K562 (cell line): ENCODE measurements at regions not wholly inside any gene's neighbourhood (a gene's known extent, or its start where the extent isn't known, plus 50 kb on each side); places are given as distances from the start of the nearest gene placed in this dataset.

Experiments used
- ATAC-seq: fragments of 200-7000 bp; cut with Tn5 transposase; 3 replicates; pipeline ENCODE4 v1.9.1; 2020; ENCODE audit warnings: moderate library complexity
- BruUV-seq: library from RNA; stranded (reverse); fragments of 400-500 nt; replicated peaks from 2 replicates; lab custom pipeline; 2021; lab: Mats Ljungman, UMichigan
- CTCF ChIA-PET: fragments of 300-600 bp; formaldehyde crosslinking; extraction: SDS; loops from one replicate; lab custom pipeline; 2021; ENCODE audit warnings: low intra/inter-chr PET ratio; lab: Yijun Ruan, JAX
- POLR2A ChIA-PET: fragments of 300-600, 350-650 bp; sonication (Branson Sonifier 250); formaldehyde crosslinking; extraction: SDS; loops from one replicate; lab custom pipeline; 2021; ENCODE audit warnings: antibody characterized with exemption, inconsistent platforms; lab: Yijun Ruan, JAX
- DNase-seq, 4 experiments: peaks; one replicate each; pipeline versions ENCODE4 v3.0.0 to v3.0.0-alpha.2; 2011 to 2018; ENCODE audit warnings: low spot score in 3 of 4, mixed read lengths in 3 of 4; ENCODE audit errors: extremely low read depth in 1 of 4
- FAIRE-seq: peaks from 2 replicates; lab custom pipeline; 2011; peaks lifted over from hg19 to GRCh38; lab: Jason Lieb, UNC
- H2AFZ ChIP-seq: 2 replicates; pipeline ENCODE4 v1.6.0; 2011; ENCODE audit warnings: low read depth, low read length, control low read depth, inconsistent platforms
- H3K27ac ChIP-seq: fragments of 200-600 bp; 3 replicates; pipeline ENCODE4 v1.8.0; 2011; ENCODE audit warnings: low read depth, mild to moderate bottlenecking, control low read depth, inconsistent platforms, low read length, moderate library complexity, mixed read lengths; ENCODE audit errors: extremely low read depth
- H3K27me3 ChIP-seq, 2 experiments: fragments of 300-600 bp in 1 of 2; 2 replicates in 1 of 2; 3 replicates in 1 of 2; pipeline versions ENCODE4 v1.6.0 to v1.8.0; 2011; ENCODE audit warnings: inconsistent platforms in 2 of 2, low read length in 2 of 2, mild to moderate bottlenecking in 1 of 2, mixed read lengths in 1 of 2, moderate library complexity in 1 of 2; ENCODE audit not compliant: control insufficient read depth in 2 of 2, insufficient read depth in 2 of 2
- H3K36me3 ChIP-seq: fragments of 300-600 bp; 3 replicates; pipeline ENCODE4 v1.8.0; 2011; ENCODE audit warnings: mild to moderate bottlenecking, low read length, inconsistent platforms; ENCODE audit not compliant: control insufficient read depth, insufficient read depth
- H3K4me1 ChIP-seq, 2 experiments: fragments of 200-600 bp in 1 of 2; replicated peaks in 1 of 2; 2 replicates in 1 of 2; 3 replicates in 1 of 2; pipeline versions ENCODE4 v1.5.1 to v1.8.0; 2011; ENCODE audit warnings: inconsistent platforms in 2 of 2, low read length in 2 of 2, mild to moderate bottlenecking in 1 of 2, mixed read lengths in 1 of 2, moderate library complexity in 1 of 2; ENCODE audit not compliant: control insufficient read depth in 2 of 2, insufficient read depth in 2 of 2
- H3K4me2 ChIP-seq: 2 replicates; pipeline ENCODE4 v1.6.1; 2011; ENCODE audit warnings: low read length, control low read depth, inconsistent platforms, mixed read lengths; ENCODE audit not compliant: insufficient read depth
- H3K4me3 ChIP-seq: fragments of 200-600 bp; sonication (generic), shearing (Covaris generic); 2 replicates; pipeline ENCODE4 v1.5.1; 2016; ENCODE audit warnings: control low read depth, inconsistent platforms
- H3K79me2 ChIP-seq: fragments of 200-600 bp; 3 replicates; pipeline ENCODE4 v1.8.0; 2011; ENCODE audit warnings: low read length, inconsistent platforms; ENCODE audit not compliant: control insufficient read depth, insufficient read depth
- H3K9ac ChIP-seq, 2 experiments: 2 replicates each; pipeline versions ENCODE4 v1.6.0 to v1.6.1; 2011; ENCODE audit warnings: low read depth in 2 of 2, low read length in 2 of 2, control low read depth in 1 of 2, inconsistent platforms in 1 of 2, mild to moderate bottlenecking in 1 of 2, mixed read lengths in 1 of 2; ENCODE audit not compliant: insufficient read depth in 1 of 2
- H3K9me1 ChIP-seq: one replicate; pipeline ENCODE4 v1.6.0; 2011; ENCODE audit warnings: inconsistent platforms, mild to moderate bottlenecking, low read length, moderate library complexity; ENCODE audit not compliant: control insufficient read depth, insufficient read depth
- H3K9me3 ChIP-seq: replicated peaks from 2 replicates; pipeline ENCODE4 v1.5.1; 2011; ENCODE audit warnings: low read depth, low read length, inconsistent platforms; ENCODE audit not compliant: control insufficient read depth, insufficient read depth
- H4K20me1 ChIP-seq: replicated peaks from 2 replicates; pipeline ENCODE4 v1.6.1; 2011; ENCODE audit warnings: low read length, inconsistent platforms, mixed read lengths; ENCODE audit not compliant: control insufficient read depth, insufficient read depth
- ARID1B ChIP-seq: fragments of 450-650 bp; IDR thresholded peaks from 2 replicates; pipeline ENCODE4 v1.6.1; 2016; ENCODE audit warnings: antibody characterized with exemption, mild to moderate bottlenecking, inconsistent platforms
- CLOCK ChIP-seq: fragments of 250-450 bp; sonication (Bioruptor Pico); IDR thresholded peaks from 2 replicates; pipeline ENCODE4 v1.4.0; 2020; ENCODE audit warnings: mild to moderate bottlenecking, moderate library complexity, borderline replicate concordance
- PHB2 ChIP-seq: fragments of 450-650 bp; IDR thresholded peaks from 2 replicates; pipeline ENCODE4 v1.6.1; 2017; ENCODE audit warnings: low read depth
- SFPQ ChIP-seq: fragments of 200-400 bp; formaldehyde crosslinking; IDR thresholded peaks from 2 replicates; pipeline ENCODE4 v1.6.1; 2017; ENCODE audit warnings: mild to moderate bottlenecking, low read depth, low read length, moderate library complexity
- TAF1 ChIP-seq: IDR thresholded peaks from 2 replicates; pipeline ENCODE4 v1.6.1; 2011; ENCODE audit warnings: mild to moderate bottlenecking, low read length, moderate library complexity; ENCODE audit not compliant: insufficient read depth, control insufficient read depth, severe bottlenecking; ENCODE audit errors: extremely low read depth
- ZKSCAN3 ChIP-seq: fragments of 250-450 bp; sonication (Bioruptor Pico); IDR thresholded peaks from 2 replicates; pipeline ENCODE4 v1.4.0; 2020
- ZNF41 ChIP-seq: fragments of 250-450 bp; sonication (Bioruptor Pico); conservative IDR thresholded peaks from 2 replicates; pipeline ENCODE4 v1.4.0; 2020; ENCODE audit warnings: mild to moderate bottlenecking
- ZNF780A ChIP-seq: fragments of 250-450 bp; sonication (Bioruptor Pico); IDR thresholded peaks from 2 replicates; pipeline ENCODE4 v1.5.0; 2021; ENCODE audit warnings: mild to moderate bottlenecking
- WGBS: fragments of 100-300 bp; shearing (Covaris generic); methylation state at CpG from one replicate; pipeline ENCODE4 v1.1.6; 2016; ENCODE audit warnings: low coverage, mixed read lengths; ENCODE audit not compliant: insufficient coverage; ENCODE audit errors: missing lambda C conversion rate; 5-methylcytosine and 5-hydroxymethylcytosine counted together
- in situ Hi-C: fragments of 300-500 bp; cut with MboI; formaldehyde crosslinking; loops from 4 replicates; pipeline ENCODE4 v1.15.0; 2018; ENCODE audit warnings: inconsistent platforms, mixed read lengths
- intact Hi-C: fragments of 100-400 bp; cut with micrococcal nuclease; formaldehyde crosslinking; loops from 2 replicates; pipeline ENCODE4 v1.14.2; 2022

GRCh38 chr10:9274206-9274755 lies 1219.8 kb downstream of the GATA3 start:
- H3K27ac ChIP-seq = no peak overlapping the region
- no peaks in the 10 kb centered on the region for H4K20me1 ChIP-seq
- intact Hi-C loops (no loop called here), in situ Hi-C loops (no loop called here)
- no peak for FAIRE-seq
- H3K79me2 ChIP-seq = no peaks in the 10 kb centered on the region
- no peaks in the 10 kb centered on the region for H3K27me3 ChIP-seq
- H3K36me3 ChIP-seq = no peaks in the 10 kb centered on the region
- H3K9me1 ChIP-seq = no peaks in the 10 kb centered on the region
- POLR2A ChIA-PET = no interaction called here
- TF ChIP-seq ZNF780A (CRISPR knock-in tag) (no peak), PHB2 (no peak), TAF1 (no peak), ZNF41 (CRISPR knock-in tag) (no peak), SFPQ (no peak), CLOCK (CRISPR knock-in tag) (no peak), ZKSCAN3 (no peak), ARID1B (no peak)
- CTCF ChIA-PET = no interaction called here
- H3K4me3 ChIP-seq = no peak overlapping the region
- DNase-seq = no peak
- no peak overlapping the region for H3K9ac ChIP-seq
- H2AFZ ChIP-seq = no peak overlapping the region
- ATAC-seq = no peak
- H3K9me3 ChIP-seq = no peaks in the 10 kb centered on the region
- H3K4me1 ChIP-seq = no peaks in the 10 kb centered on the region
- no TSS peak for BruUV-seq
- H3K4me2 ChIP-seq = no peak overlapping the region
- WGBS = 1% methylated on average over 6 of the region's 6 CpGs
